Lung microvascular endothelial cell (primary cell): ENCODE measurements at regions not wholly inside any gene's neighbourhood (a gene's known extent, or its start where the extent isn't known, plus 50 kb on each side); places are given as distances from the start of the nearest gene placed in this dataset.
A peak's percentile ranks its signal among the peaks of the same experiment; 100 is the strongest.
"Not testable (repeated sequence)": the region's sequence is repeated elsewhere in the genome, so short reads cannot be mapped to it uniquely, and the experiment has no call there.

Experiments
- DNase-seq, 2 donors: peaks; one replicate each; pipeline versions ENCODE4 v3.0.0 to v3.0.0-alpha.2; 2010; ENCODE audit warnings: low read depth in 2 of 2

DNA sequence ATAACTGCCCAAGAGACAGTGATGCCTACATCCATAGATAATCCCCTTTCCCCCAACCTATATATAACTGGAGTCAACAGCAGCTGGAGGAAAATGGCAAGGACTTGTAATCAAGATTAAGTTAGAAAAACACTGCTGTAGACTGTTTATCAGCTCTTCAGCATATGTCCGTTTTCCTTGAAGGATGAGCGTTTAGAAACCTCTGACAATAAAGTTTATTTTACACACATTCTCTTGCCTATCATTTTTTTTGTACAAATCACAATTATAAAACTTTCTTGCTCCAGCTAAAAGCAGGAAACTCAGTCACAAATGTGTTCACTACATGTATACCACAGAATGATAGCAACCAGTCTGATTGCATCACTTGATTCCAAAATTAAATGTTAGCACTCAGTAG, 50.8 kb downstream of the PPIAL4G start:
- not testable (repeated sequence) for DNase-seq

DNA sequence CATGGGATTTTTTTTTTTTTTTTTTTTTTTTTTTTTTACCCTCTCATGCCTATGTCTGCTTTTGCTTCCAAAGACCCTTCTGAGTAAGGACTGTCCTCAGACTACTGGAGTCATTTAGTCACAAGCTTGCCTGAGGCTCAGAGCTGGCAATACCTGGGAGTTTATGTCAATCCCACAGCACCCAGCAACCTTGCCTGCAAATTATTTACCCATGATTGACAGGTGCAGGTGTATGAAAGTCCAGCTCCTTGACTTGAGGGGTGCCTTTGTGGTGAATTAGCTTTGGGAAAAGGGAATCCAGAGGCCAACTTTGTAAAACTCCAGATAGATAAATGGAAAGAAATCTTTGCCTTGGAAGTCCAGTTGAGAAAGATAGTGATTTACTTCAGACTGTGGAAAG, 53.2 kb downstream of the PPIAL4G start:
- not testable (repeated sequence) for DNase-seq

DNA sequence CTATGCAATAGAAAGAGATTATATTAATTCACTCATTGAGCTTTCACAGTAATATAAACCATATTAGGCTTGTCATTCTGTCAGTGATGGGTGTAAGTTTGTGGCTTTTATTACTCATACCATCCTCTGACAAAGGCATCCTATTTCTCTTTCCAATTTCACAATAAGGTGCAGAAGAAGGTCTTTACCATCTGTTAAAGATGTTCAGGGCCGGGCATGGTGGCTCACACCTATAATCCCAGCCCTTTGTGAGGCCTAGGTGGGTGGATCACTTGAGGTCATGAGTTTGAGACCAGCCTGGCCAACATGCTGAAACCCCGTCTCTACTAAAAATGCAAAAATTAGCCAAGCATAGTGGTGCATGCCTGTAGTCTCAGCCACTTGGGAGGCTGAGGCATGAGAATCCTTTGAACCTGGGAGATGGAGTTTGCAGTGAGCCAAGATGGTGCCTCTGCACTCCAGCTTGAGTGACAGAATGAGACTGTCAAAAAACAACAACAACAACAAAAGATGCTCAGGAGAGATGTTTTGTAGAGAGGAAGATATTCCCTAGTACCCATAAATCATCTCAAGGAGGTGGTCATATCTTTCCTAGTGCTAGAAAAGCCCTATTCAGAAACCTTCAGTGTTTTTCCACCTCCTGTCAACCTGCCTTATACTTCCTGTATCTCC, 56.0 kb downstream of the PPIAL4G start:
- DNase-seq: not testable (repeated sequence)

DNA sequence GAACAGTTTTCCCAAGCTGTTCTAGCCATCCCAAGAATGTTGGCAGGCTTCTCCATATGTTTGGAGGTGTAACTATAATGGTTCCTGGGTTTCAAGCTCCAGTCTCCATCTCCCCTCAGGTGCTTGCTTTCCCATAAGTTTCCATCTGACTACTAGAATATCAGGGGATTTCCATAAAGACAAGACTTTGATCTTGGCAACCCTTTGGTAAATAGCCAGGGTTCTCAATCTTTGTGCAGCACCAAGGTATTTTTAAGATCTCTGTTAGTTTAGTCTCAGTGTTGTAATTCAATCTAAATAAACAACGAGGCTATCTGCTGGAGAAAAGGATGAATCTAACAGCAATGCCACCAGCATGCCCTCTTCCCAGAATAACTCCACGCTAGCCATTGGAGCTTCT, 56.7 kb downstream of the PPIAL4G start:
- DNase-seq: not testable (repeated sequence)

DNA sequence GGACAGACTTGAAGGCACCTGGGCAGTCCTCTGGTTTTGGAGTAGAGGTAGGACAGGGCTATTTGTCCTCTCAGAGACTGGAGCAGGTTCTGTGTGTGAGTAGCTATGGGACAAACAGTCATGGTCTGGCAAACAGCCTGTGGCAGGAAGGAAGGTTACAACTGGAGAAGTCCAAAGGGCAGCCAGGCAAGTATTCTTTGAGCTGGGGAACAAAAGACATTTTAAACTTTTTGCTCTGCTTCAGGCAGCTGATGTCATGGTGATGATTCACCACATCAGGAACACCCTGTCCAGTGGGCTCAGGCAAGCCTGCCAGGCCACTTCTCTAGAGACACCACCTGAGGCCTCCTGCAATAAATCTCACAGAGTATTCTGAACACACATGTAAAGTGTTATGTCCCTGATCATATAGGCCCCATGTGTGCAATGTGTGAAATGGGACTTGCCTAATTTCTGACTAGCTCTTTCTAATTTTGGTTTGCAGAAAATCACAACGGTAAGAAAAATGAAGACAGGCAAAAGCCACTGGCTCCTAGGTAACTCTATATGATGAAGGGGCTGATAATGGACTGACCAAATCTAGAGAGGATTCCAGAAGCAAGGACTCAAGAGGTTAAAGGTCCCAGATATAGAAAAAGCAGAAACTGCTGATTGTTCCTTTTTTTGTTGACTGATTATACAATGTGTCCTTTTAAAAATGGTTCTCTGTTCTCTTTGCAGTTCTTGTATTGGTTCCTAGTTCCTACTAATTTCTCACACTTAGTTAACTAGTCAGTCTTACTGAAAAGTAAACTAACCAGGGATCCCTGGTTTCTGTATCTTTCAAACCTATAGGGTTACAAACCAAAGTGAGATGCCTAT, 58.7 kb downstream of the PPIAL4G start:
- DNase-seq: peak; percentile 49 to 79

DNA sequence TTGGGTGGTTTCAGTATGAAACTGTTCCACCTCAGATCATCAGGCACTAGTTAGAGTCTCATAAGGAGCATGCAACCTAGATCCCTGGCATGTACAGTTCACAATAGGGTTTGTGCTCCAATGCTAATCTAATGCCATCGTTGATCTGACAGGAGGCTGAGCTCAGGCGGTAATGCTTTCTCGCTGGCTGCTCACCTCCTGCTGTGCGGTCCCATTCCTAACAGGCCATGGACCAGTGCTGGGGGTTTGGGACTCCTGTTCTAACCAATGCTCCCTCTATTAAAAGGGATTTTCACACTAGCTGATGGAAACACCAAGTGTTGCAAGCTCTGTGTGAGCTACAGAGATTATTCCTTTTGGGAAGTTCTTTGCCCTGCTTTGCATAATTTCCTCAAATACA, 60.2 kb downstream of the PPIAL4G start:
- not testable (repeated sequence) for DNase-seq

DNA sequence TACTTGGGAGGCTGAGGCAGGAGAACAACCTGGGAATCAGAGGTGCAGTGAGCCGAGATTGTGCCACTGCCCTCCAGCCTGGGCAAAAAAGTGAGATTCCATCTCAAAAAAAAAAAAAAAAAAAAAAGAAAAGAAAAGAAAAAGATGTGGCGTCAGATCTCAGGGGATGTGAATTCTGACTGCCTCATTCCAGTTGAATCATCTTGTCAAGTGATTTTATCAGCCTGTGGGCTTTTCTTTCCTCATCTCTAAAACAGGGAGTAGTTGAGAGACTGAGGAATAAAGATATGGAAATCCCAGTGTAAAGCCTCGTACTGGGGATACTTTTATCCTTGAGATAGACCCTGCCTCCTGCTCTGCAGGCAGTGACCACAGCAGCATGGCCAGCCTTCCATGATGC, 65.9 kb downstream of the PPIAL4G start:
- DNase-seq: not testable (repeated sequence)

DNA sequence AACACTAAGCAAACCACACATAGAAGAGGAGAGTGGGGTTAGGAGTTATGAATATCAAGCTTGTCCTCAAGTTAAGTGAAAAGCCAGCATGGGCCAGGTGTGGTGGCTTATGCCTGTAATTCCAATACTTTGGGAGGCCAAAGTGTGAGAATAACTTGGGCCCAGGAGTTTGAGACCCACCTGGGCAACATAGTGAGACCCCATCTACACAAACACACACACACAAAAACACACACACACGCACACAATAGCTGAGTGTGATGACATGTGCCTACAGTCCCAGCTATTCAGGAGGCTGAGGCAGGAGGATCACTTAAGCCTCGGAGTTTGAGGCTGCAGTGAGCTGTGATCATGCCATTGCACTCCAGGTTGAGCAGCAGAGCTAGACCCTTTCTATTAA, 69.7 kb downstream of the PPIAL4G start:
- DNase-seq: not testable (repeated sequence)

DNA sequence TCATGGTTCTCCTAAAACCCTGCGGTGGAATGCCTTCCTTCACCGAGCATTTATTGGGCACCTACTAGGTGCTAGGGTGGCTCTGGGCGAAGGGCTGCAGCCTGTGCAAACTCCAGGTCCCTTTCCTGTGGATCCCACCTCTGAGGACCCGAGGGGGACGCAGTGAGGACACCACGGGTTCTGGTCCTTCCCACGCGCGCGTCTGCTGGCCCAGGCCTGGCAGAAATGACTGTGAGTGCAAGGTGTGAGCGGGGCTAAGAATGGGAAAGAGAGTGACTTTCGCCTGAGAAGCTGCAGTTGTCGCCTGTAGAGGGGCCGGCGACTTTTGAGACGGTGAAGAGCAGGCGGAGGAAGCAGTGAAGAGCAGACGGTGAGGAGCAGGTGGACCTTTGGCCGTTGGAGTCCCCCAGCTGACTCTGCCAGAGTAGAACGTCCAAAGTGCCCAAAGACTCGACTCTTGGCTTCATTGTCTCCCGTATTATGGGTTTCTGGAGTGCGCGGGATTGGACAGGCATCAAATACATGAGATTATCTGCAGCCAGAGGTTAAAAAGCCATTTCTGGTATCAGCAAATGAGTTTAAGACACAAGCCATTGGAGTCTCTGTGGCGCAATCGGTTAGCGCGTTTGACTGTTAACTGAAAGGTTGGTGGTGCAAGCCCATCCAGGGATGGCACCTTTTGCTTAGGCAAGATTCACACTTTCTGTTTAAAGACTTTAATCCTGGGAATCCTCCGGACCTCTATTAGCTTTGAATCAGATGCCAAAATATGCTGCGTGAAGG, 78.1 kb downstream of the PPIAL4G start:
- not testable (repeated sequence) for DNase-seq

DNA sequence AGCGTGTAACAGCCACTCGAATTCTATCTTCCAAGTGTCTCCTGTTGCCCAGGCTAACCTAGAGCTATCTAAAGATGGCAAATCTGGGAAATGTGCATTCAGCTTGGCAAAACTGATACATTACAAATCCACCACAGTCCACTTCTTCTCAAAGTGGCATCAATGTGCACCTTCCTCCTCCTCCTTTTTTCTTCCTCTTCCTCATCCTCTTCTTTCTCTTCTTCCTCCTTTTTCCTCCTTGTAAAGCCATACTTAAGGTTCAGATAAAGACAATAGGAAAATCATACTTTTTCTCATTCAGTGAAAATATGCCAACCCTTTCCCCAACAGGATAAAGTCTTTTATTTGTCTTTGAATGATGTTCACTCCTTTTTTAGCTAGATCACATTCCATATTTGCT, 79.2 kb downstream of the PPIAL4G start:
- not testable (repeated sequence) for DNase-seq

DNA sequence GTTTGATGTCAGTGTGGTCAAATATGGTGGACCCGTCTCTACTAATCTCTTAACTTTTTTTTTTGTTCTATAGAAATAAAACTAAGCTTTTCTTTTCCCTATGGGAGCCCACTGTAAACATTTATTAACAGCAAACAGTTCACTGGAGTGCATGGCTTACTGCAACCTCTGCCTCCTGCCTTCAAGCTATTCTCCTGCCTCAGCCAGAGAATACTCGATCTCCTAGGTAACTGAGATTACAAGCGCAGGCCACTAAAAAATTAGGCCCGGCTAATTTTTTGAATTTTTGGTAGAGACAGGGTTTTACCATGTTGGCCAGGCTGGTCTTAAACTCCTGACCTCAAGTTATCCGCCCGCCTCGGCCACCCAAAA, 80.0 kb downstream of the PPIAL4G start:
- not testable (repeated sequence) for DNase-seq

DNA sequence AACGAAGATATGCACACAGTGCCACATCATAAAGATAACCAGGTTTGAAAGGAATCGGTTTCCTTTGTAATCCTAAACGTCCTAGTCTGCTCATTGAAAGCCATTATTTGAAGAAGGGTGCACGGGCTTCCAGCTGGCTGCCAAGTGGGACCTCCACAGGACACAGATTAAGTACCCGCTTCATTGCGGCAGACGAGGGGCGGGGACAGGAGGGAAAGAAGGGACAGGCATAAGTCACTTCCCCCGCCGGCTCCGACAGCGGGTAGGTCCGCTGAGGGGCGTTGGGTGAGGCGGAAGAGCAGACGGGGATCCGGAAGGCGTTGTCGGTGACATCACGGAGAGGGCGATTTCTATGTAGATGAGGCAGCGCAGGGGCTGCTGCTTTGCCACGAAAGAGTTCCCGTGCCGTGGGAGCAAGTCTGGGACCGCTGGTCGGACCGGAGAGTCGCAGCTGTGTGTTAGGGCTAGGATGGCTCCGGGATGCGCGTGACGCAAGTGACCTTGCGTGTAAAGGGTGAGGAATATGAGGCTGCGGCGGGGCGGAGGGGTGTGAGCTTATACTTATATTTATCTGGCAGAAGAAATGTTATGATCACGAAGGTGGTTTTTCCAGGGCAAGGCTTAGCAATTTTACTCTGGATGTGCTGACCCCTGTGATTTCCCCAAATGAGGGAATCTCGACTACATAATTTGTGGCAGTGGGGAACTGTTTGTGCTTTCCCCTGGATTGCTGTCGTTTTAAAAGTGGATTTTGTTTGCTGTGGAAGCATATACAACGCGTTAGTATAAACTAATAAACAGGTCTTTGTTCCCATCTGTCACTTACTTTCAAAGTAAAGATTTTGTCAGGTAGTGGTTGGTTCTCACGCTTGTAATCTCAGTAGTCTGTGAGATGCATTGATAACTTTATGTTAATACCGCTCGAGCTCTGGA, 80.7 kb downstream of the PPIAL4G start:
- peak; percentile 42 to 62 for DNase-seq

DNA sequence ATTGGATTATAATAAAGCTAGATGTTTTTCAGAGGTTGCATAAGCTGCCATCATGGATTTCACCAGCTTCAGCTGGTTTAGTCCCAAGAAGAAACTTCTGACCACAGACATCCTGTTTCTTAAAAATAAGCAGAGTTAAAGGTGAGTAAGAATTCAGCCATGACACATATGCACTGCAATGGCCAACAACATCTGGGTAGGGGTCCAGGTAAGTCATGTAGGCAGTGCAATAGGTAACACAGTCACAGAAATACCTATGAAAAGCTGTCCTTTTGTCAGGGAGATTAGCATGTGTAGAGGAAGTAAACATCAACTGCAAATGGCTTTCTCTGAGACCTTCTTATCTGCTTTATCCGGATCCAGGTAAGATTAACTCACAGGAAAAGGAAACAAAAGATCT, 85.6 kb downstream of the PPIAL4G start:
- not testable (repeated sequence) for DNase-seq

DNA sequence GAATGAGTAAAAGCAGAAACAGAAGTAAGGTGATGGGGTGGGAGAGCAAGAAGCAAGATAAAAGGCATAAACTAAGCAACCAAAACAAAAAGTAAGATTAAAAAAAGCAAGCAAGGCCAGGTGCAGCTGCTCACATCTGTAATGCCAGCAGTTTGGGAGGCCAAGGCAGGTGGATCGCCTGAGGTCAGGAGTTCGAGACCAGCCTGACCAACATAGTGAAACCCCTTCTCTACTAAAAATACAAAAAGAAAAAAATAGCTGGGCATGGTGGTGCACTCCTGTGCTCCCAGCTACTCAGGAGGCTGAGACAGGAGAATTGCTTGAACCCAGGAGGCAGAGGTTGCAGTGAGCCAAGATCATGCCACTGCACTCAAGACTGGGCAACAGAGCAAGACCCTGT, 90.6 kb downstream of the PPIAL4G start:
- not testable (repeated sequence) for DNase-seq

DNA sequence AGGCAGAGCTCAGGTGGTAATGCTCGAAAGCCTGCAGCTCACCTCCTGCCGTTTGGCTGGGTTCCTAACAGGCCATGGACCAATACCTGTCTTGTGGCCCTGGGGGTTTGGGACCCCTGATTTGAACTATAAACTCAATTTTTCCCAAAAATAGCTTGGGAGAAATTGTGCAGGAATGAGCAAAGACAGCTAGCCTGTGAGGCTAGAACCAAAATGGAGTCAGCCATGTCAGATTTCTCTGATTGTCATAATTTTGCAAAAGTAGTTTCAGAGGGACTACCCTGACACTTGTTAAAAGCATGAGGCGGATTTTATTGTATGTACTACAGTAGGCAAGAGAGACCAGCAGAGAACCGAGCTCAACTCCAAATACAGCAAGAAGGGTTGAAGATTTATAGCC, 91.8 kb downstream of the PPIAL4G start:
- DNase-seq: not testable (repeated sequence)

DNA sequence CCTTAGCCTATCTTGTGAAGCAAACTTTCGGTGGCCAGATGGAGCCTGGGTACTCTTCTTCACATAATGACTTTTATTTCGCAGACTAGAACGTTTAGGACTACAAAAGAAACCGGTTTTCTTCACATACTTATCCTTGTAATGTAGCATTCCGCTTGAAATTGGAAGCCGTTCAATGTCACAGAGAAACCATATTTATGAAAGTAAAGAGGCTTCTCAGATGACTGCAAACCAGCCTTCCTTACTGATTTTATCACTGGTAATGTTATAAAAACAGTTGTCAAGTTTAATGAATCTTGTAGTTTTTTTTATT, 94.1 kb downstream of the PPIAL4G start:
- no peak for DNase-seq

DNA sequence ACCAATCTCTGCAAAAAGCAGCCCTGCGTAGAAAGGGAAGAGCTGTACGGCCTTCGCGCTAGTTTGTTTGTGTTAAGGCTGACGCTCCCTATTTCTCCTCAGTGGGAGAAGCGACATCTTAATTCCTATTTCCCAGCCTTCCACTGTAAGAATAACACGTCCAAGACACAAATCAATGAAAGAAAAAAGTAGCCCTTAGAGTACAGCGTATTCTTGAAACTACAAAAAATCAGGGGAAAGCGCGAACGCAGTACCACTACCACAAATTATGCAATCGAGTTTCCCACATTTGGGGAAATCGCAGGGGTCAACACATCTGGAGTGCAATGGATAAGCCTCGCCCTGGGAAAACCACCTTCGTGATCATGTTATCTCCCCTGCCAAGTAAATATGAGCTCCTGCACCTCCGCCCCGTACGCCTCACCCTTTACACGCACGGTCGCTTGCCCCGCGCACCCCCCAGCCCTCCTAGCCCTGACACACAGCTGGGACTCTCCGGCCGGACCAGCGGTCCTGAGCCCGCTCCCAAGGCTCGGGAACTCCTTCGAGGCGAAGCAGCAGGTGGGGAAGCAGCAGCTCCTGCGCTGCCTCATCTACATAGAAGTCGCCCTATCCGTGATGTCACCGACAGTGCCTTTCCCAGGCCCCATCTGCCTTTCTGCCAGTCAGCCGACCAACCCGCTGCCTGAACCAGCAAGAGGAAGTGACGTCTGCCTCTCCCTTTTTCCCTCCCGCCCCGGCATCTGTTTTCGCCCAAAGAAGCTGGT, 94.7 kb downstream of the PPIAL4G start:
- DNase-seq: peak; percentile 70 to 75

DNA sequence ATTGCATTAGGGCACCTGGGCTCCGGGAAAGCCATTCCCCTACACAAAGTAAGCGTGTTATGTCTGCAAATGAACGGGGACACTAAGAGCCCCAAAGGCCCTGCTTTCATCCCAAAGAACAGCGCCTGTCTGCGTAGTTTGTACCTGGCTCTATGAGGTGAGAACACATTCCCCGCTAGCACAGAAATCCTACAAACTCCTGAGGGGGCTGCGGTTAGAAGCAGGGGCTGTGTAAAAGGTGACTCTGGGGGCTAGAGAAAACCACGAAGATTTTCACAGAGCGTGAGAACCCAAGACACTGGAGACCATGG, 95.2 kb downstream of the PPIAL4G start:
- DNase-seq: not testable (repeated sequence)

DNA sequence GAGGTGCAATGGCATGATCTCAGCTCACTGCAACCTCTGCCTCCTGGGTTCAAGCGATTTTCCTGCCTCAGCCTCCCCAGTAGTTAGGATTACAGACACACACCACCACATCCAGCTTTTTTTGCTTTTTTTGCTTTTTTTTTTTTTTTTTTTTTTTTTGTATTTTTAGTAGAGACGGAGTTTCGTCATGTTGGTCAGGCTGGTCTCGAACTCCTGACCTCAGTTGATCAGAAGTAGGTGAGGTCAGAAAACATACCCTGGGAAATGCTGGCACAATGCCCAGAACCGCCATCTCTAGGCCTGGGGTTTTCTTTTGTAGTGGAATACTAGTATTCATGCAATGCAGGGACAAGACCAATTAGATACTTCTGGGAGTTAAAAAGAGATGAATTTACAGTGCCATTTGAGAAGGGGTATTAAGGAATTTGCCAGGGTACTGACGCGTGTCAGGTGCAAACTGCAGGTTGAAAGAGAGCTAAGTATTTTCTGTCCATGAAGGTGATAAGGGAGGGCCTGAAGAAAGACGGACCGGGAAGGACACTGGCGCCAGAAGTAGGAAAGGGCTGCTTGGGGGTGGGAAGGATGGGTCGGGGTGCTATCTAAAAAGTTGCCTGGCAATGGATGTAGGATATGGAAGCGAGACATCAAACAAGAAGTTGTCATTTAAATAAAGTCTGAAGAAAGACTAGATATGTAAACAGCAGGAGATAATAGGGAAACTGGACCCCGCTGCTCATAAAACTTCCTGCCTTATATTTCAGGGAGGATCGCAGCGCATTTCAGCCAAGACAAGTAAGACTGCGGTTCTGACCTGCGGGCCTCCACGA, 95.8 kb downstream of the PPIAL4G start:
- not testable (repeated sequence) for DNase-seq

DNA sequence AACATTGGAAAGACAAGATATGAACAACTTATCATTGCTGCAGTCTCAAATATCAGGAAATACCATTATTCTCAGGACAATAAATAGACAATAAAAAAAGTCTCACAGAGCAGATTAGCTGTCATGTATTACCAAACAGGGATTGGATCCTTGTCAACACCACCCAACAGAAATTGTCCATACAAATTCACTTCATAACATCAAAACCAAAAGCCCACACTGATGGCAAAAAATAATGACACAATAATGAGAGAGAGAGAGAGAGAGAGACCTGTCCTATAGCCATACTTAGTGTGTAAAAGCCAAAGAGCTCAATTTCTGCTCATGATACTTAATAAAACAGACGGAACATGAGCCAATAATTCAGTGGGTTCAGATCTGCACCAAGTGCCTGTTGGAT, 96.5 kb downstream of the PPIAL4G start:
- DNase-seq: no peak
